Head of caudate nucleus (tissue), 42 donors: ENCODE measurements at regions not wholly inside any gene's neighbourhood (a gene's known extent, or its start where the extent isn't known, plus 50 kb on each side); places are given as distances from the start of the nearest gene placed in this dataset.

ENCODE experiments used
- DNase-seq, 42 donors: peaks; one replicate each; pipeline versions ENCODE4 v3.0.0 to v3.0.0-alpha.2; 2020 to 2021; ENCODE audit warnings: mixed read lengths in 7 of 42
- intact Hi-C: fragments of 100-400 bp; cut with DNase I; formaldehyde crosslinking; loops from one replicate; pipeline ENCODE4 v1.15.0; 2022

DNA sequence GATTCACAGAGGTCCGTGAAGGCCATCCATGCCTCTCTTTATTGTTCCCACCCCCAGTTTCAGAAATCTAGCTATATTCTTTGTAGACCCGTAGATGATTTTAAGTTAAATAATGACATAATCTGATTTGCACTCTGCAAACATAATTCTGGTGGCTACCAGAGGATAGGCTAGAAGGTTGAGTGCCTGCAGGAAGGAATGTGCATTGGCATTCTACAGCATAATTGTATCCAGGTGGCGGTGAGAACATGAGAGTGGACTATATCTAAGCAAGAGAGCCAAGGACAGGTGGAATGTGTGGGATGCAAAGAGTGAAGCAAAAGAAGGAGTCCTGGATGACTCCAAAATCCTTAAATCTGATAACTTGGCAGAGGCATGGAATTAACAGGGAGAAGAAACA, 298.5 kb upstream of the MME start:
- intact Hi-C loops: no loop called here
- DNase-seq: no peak

DNA sequence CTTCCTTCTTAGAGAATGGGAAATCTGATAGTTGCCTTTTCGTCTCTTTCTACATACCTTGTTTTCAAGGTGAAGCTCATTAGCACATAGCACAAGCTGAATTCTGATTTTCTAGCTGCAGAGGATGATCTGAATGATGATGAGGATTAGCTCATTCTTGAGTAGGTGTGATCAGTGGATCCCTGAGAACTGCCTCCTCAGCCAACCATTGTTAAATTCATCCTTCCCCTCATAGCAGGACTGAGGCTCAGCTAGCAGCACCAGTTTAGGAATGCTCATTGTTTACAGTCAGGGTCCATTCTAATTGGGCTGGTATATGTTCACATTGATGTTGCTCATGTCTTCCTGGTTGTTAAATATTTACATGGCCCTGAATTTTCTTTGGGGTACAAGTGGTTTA, 299.9 kb upstream of the MME start:
- DNase-seq: peak in 6 of 42 donors; percentile 3 to 59 (median 24)

DNA sequence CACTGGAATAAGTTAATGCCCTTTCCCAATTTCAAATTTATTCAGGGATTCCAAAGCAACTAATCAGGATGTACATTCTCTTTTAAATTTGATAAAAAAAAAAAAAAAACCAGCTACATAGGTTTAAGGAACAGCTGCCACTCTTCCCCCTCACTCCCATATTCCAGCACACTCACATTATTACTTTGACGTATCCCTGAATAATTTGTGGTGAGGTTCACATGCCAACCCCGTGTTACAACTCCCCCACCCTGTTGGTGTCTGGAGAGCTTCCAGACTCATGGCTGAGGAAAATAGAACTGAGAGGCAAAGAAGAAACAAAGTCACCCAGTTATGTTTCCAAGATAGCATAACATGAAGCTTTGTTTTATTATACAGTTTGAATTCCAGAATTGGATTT, 300.5 kb upstream of the MME start:
- intact Hi-C loops: no loop called here
- DNase-seq: peak in 29 of 42 donors; percentile 9 to 74 (median 38)

More for the DNA sequence above, 299.9 kb upstream of the MME start:
- intact Hi-C loops: no loop called here

DNA sequence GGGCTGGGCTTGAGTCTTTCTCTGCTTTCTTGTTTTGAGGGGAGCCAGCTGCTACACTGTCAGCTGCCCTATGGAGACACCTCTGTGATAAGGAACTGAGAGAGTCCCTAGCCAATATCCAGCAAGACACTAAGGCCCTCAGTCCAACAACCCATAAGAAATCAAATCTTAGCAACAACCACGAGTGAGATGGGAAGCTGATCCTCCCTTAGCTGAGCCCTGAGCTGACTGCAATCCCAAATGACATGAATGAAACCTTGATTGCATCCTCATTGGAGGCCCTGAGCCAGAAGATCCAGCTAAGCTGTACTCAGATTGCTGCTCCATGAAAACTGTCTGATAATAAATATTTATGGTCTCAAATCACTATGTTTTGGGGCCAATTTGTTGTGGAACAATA, 302.1 kb upstream of the MME start:
- DNase-seq: no peak
- intact Hi-C loops: no loop called here

DNA sequence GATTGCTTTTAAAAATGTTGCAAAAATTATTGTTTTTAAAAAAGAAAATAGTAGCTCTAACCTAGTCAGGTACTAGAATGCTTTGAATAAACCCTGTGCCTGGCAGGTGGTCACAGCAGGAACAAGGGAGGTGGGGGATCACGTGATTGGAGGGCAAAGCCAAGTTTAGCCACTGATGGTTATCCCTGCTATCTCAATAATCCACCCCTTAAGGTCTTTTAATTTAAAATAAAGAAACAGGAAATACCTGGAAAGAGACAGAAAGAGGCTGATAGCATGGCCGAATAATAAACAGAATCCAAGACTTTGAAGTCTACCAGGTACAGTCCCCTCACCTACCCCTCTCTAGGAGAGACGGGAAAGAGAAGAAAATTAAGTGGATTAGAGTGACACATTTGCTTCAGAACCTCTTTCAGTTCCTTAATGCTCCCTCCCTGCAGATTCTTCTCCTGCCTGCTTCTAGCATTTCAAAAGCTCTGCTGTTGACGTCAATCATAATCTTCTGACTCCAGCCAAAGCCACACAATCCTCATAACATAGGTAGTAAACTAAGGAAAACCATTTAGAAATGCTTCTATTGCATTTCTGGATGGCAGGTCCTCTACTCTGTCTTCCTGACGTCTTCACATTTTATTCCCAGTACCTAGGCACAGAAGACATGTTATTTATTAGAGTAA, 303.4 kb upstream of the MME start:
- intact Hi-C loops: no loop called here
- no peak for DNase-seq

DNA sequence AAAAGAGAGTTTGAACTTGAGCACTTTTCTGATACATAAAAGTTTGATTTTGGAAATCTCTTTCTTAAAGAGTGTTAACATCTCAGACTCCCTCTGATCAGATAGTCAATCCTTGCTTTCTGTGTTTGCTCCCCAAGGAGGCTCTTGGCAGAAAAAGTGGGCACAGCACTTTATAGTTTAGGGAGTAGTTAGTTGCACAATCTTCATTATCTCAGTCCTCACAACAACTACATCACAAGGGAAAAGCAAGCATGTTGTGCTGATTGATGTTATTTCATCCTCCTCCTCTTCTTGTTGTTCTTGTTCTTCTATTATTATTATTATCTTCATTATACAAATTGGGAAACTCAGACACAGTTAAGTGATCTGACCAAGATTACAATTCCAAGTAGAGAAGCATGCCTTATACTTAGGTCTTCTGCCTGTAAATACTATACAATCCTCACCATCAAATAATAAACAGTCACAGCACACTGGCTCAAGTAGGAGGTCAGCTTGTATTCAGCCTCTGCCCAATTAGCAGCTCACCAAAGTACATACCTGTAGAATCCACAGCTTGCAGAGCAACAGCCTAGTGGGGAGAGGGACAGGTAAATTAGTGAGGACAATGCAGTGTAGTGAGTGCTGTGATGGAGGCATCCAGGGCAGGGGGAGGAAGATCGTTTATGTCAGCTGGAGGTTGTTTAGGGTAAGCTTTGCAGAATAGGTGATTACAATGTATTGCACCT, 304.1 kb upstream of the MME start:
- intact Hi-C loops: no loop called here
- no peak for DNase-seq

DNA sequence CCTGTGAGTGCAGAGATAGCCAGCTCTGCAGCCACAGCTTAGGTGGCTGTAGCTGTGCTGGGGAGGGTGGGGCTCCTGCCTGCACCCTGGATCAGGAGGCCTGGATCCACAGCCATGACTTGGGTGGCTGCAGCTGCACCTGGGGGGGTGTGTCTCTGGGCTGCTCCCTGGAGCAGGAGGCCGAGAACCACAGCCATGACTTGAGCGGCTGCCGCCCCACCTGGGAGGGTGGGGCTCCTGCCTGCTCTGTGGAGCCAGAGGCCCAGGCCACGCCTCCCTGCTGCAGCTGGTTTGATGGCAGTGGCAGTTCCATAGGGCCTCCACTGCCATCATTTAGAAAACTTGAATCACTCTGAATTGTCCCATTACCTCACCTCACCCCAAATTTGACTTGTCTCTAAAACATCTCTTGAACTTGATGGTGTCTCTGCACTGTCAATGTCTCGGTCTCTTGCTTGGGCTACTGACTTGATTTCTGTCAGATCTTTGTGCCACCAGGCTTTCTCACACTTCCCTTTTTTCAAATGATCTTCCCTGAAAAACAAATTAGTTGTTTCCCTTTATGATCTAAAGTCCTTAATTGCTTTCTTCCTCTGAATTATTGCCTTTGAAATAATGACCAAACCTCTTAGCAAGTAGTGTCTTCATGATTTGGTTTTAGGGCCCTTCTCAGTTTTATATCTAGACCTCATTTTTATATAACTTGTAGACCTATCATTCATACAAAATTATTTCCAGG, 313.2 kb upstream of the MME start:
- intact Hi-C loops: loop anchor here (10.0 kb wide), 1 partner anchor 558 kb away; no protein-coding TSS in a partner anchor

DNA sequence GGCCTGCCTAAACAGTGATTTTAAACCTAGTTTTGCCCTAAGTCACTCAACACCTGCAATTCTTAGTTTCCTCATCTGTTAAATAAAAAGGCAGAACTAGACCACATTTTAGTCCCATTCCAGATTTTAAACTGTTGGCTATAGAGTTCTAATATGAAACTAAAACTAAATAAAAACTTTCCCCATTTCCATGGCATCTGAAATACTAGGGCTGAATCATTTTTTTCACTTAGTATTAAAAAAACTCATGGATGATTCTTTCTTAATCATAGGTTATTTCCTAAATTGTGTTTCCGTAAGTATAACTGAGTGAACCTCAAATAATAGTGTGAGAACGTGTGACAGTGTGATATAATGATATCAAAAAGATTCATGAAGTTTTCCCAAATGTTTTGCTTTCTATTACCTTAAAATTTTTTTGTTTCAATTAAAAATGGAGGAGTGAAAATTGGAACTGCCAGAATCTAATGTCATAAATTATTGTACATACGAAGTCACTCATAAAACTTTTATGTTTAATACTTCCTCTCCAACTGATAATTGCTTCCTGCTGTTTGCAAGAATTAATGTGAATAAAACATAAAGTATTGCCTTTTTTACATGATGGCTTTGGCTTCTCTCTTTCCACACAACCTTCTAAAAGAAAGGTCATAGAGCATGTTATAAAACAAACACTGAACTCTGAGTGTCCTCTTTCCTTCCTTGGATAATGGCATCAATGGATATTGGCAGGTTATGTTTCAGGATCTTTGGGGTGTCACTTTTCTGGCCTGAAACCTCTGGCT, 315.1 kb upstream of the MME start:
- intact Hi-C loops: loop anchor here (10.0 kb wide), 1 partner anchor 560 kb away; no protein-coding TSS in a partner anchor
- no peak for DNase-seq

More for the DNA sequence above, 313.2 kb upstream of the MME start:
- no peak for DNase-seq

DNA sequence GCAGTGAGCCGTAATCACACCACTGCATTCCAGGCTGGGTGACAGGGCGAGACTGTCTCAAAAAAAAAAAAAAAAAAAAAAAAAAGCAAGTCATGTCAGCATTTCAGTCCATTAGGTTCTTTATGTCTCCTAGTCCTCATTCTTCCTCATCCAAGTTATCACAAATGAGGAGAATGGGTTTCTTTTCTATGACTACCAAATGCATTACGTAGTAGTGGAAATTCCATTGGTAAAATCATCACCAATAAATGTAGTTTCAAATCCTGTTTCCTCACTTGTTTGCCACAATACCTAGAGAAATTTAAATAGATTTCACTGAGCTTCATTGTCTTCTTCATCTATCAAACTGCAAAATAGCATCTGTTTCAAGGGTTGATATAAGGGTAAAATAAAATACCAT, 317.6 kb upstream of the MME start:
- intact Hi-C loops: loop anchor here (10.0 kb wide), 1 partner anchor 562 kb away; no protein-coding TSS in a partner anchor
- no peak for DNase-seq

DNA sequence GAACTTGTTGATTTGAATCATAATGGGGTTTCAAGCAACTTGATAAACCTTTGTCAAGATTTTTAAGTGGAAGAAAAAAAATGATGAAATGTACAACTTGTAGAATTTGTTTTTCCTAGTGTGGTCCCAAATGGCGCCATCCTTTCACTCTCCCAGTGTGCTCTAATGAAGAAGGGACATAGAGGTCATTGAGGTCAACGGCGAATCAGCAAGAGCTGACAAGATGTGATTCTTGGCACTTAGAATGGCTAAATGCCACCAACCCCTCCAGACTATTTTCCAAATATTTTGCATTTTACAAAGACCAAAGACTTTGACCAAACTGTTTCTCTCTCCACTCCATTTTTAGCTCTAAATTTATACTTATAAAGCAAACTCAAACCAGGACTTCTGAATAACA, 320.2 kb upstream of the MME start:
- DNase-seq: no peak
- intact Hi-C loops: loop anchor here (10.0 kb wide), 1 partner anchor 565 kb away; no protein-coding TSS in a partner anchor

DNA sequence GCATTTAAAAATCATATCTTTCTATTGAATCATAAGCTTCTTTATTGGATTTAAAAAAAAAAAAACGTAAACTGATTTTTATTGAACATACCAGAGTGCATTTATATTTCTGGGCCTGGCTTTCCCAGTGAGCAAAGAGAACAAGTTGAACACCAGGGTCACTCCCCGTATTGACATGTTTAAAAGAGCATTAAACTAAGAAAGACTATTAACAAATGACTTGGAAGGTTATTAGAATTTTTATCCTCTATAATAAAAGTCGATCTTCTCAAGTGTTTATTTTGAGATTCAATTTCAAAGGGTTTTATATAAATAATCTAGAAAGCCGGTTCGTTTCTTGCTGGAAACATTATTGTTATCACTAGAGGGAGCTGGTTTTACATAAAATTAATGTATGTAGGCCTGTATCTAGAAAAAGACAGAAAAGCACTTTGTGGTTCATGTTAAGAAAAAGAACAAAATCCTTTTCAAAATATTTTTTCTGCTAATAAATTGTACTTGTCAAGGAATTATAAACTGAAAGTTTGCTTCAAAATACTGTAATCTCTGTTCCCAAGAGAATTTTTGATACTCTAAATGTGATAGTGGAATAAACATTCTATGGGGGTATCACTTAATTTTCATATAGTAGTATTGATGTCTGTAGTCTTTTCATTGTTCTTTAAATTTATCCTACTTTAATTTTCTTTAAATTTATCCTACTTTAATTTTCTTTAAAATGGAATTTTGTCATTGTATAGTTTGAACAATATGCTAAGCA, 321.8 kb upstream of the MME start:
- intact Hi-C loops: no loop called here

DNA sequence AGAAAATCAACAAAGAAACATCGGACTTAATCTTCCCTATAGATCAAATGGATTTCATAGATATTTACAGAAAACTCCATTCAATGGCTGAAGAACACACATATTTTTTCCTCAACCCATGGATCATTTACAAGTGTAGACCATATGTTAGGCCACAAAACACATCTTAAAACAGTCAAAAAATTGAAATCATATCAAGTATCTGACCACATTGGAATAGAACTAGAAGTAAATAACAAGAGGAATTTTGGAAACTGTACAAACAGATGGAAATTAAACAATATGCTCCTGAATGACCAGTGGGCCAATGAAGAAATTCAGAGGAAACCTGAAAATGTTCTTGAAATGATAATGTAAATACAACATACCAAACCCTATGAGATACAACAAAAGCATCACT, 323.1 kb upstream of the GPR149 start:
- intact Hi-C loops: no loop called here
- no peak for DNase-seq

More for the DNA sequence above, 321.8 kb upstream of the MME start:
- DNase-seq: no peak

DNA sequence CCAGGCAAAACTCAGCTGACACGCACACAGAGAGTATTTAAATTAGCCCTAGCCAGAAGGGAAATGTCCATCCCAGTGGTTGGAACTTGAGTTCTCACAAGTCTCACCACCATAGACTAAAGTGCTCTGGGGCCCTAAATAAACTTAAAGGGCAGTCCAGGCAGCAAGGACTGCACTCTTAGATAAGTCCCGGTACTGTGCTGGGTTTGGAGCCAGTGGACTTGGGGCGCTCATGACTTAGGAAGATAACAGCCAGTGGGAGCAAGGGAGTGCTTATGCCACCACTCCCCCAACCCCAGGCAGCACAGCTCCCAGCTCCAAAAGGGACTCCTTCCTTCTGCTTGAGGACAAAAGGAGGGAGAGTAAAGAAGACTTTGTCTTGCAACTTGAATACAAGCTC, 319.5 kb upstream of the GPR149 start:
- DNase-seq: no peak
- intact Hi-C loops: no loop called here

DNA sequence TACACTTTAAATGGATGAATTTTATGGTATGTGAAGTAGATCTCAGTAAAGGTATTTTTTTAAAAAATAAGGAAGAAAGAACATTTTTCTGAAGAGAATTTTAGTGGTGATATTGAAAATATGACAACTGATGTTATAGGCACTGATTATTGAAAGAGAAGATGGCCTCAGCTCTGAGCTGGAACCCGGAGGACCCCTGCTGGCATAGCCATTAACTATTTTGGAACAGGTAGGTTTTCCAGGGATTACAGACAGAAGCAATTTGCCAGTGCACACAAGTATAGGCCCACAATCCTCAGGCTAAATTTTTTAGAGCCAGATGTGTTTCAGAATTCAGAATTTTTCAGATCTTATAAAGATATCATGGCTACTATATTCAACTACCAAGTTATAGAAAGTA, 315.9 kb upstream of the GPR149 start:
- intact Hi-C loops: no loop called here
- DNase-seq: no peak

DNA sequence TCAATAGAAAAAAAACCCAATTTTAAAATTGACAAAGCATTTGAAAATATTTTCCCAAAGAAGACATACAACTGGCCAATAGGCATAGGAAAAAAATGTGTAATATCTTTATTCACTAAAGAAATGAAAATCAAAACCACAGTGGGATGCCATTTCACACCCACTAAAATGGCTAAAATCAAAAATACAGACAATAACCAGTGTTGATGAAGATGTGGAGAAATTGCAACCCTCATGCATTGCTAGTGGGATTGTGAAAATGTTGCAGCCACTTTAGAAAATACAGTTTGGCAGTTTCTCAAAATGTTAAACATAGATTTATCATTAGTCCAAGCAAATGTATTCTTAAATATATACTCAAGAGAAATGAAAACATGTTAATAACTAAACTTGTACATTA, 315.1 kb upstream of the GPR149 start:
- intact Hi-C loops: no loop called here

DNA sequence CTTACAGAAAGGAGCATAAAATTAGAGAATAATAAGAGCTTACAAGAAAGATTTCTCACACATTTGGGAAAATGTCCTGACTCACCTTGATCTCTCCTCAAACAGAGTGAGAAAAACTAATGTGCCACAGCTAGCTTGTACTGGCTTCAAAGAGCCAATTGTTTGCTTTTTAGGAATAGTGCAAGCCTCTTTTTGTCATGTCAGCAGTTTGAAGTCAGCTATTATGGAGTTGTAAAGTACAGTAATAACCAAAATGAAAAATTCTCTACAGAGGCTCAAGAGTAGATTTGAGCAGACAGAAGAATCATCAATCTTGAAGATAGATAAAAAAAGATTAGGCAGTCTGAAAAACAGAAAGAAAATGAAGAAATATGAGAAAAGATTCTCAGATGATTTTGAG, 313.4 kb upstream of the GPR149 start:
- no peak for DNase-seq

More for the DNA sequence above, 315.1 kb upstream of the GPR149 start:
- no peak for DNase-seq

DNA sequence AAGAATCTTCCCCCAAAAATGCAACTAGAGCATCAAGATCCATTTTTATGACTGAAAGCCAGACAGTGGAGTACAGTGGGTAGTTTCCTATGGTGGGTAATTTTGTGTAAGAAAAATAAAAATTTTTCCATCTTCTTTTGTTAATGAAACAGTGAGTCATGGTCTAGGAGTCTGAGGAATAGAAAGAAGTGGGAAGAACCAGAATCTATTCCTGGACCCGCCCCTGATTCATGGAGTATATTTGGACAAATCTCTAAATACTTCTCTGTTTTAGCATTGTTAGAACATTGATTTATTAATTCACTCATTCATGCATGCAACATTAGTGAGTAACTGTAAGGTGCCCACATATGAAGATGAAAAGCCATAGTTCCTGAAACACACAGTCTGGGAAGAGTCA, 304.5 kb upstream of the GPR149 start:
- intact Hi-C loops: no loop called here
- DNase-seq: peak in 8 of 42 donors; percentile 2 to 50 (median 26)

More for the DNA sequence above, 313.4 kb upstream of the GPR149 start:
- intact Hi-C loops: no loop called here

DNA sequence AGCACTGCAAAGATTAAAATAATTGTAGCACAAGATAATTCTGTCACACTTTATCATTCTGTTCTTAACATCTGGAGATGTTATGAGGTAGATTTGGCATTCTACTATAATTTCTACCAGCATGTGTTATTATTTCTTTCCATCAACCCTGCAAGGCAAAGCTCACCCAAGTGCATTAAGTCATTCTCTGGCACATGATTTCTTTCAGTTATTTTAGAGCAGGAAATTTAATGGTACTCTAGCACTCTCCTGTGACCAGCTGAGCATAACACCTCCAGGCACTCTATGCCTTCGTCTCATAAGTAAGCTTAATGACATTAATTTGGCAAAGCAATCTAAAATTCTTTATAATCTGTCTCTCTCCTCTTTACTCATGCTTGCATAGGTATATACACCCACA, 300.2 kb upstream of the GPR149 start:
- DNase-seq: peak in 9 of 42 donors; percentile 1 to 39 (median 17)
- intact Hi-C loops: no loop called here
